Chondrocyte (in vitro differentiated cells): ENCODE measurements at regions not wholly inside any gene's neighbourhood (a gene's known extent, or its start where the extent isn't known, plus 50 kb on each side); places are given as distances from the start of the nearest gene placed in this dataset.

Experiments used
- DNase-seq: peaks from one replicate; pipeline ENCODE4 v3.0.0; 2021; ENCODE audit warnings: mixed read lengths, low spot score
- H3K27ac Mint-ChIP-seq: one replicate; pipeline ENCODE4 v1.8.0; 2021; ENCODE audit warnings: mild to moderate bottlenecking, moderate library complexity, mixed read lengths; ENCODE audit not compliant: unreplicated experiment
- H3K27me3 Mint-ChIP-seq: 2 replicates; pipeline ENCODE4 v1.8.0; 2021; ENCODE audit warnings: low read depth, mixed read lengths
- H3K36me3 Mint-ChIP-seq: 2 replicates; pipeline ENCODE4 v1.8.0; 2021; ENCODE audit warnings: low read depth, mixed read lengths
- H3K4me1 Mint-ChIP-seq: 2 replicates; pipeline ENCODE4 v1.8.0; 2021; ENCODE audit warnings: low read depth, mild to moderate bottlenecking, mixed read lengths
- H3K4me3 Mint-ChIP-seq: one replicate; pipeline ENCODE4 v1.8.0; 2021; ENCODE audit warnings: mild to moderate bottlenecking, moderate library complexity, mixed read lengths; ENCODE audit not compliant: unreplicated experiment
- H3K9me3 Mint-ChIP-seq: 2 replicates; pipeline ENCODE4 v1.8.0; 2021; ENCODE audit warnings: low read depth, mixed read lengths
- TF ChIP-seq, protein P1 (sequence below): fragments of 200-600 bp; sonication (generic); IDR thresholded peaks from 2 replicates; pipeline ENCODE4 v1.5.0; 2021; ENCODE audit warnings: antibody characterized with exemption, mild to moderate bottlenecking, moderate library complexity

DNA sequence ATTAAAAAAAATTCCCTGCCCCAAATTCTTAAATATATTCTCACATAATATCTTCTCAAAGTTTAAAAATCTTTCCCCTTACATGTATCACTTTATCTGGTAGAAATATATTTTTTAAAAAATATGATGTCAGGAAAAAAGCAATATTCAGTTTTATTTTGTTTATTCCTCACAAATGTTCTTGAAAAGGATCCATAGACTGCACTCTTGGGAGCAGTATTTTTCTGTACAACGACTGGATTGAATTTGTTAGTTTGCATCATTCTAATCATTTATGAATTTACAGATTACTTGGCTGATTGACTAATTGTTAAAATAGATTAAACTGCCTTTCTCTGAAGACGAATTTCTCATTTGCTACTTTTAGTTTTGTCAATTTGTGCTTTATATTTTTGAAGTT, 468.1 kb upstream of the NOVA1 start:
- DNase-seq, result no peak
- Mint-ChIP-seq H3K36me3 (no peaks in the 10 kb centered on the region), H3K27ac (no peak overlapping the region), H3K27me3 (peaks cover 2% of the 10 kb centered on the region), H3K4me3 (no peak overlapping the region), H3K9me3 (no peaks in the 10 kb centered on the region), H3K4me1 (no peaks in the 10 kb centered on the region)
- TF ChIP-seq, protein P1, sequence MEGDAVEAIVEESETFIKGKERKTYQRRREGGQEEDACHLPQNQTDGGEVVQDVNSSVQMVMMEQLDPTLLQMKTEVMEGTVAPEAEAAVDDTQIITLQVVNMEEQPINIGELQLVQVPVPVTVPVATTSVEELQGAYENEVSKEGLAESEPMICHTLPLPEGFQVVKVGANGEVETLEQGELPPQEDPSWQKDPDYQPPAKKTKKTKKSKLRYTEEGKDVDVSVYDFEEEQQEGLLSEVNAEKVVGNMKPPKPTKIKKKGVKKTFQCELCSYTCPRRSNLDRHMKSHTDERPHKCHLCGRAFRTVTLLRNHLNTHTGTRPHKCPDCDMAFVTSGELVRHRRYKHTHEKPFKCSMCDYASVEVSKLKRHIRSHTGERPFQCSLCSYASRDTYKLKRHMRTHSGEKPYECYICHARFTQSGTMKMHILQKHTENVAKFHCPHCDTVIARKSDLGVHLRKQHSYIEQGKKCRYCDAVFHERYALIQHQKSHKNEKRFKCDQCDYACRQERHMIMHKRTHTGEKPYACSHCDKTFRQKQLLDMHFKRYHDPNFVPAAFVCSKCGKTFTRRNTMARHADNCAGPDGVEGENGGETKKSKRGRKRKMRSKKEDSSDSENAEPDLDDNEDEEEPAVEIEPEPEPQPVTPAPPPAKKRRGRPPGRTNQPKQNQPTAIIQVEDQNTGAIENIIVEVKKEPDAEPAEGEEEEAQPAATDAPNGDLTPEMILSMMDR, result no peak

DNA sequence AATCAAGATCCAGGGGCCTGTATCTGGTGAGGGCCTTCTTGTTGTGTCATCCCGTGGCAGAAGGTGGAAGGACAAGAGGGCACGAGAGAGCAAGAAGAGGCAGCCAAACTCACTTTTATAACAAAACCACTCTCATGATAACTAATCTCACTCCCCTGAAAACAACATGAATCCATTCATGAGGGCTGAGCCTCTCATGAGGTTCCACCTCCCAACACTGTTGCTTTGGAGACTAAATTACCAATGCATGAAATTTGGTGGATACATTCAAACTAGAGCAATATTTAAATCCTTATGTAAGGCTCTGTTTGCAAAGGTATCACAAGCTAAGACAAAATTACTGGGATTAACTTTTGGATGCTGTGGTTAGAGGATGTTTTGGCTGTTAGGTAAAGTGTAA, 470.1 kb upstream of the NOVA1 start:
- H3K4me1 Mint-ChIP-seq, result no peaks in the 10 kb centered on the region
- H3K27ac Mint-ChIP-seq, result no peak overlapping the region
- no peaks in the 10 kb centered on the region for H3K27me3 Mint-ChIP-seq
- TF ChIP-seq, protein P1, result no peak
- no peaks in the 10 kb centered on the region for H3K9me3 Mint-ChIP-seq
- no peak for DNase-seq
- H3K4me3 Mint-ChIP-seq, result no peak overlapping the region
- no peaks in the 10 kb centered on the region for H3K36me3 Mint-ChIP-seq

DNA sequence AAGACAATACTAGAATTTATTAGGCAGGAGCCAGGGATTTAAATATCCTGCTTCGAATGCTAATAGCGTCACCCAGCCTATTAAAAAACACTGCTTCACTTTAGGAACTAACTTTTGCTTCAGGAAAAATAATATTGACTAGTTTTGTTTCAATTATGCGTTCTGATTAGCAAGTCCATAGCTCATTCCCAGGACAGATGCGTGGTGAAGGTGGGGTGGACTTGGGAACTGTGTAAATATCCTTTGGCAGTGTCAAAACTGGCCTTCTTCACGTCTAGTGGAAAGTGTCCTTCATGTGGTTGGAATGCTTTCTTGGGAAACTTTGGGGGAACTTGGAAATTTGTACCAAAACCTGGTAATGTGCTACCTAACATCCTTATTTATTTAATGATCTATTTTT, 474.8 kb upstream of the NOVA1 start:
- Mint-ChIP-seq H3K27ac (no peak overlapping the region), H3K4me1 (no peaks in the 10 kb centered on the region), H3K4me3 (no peak overlapping the region), H3K36me3 (no peaks in the 10 kb centered on the region), H3K27me3 (no peaks in the 10 kb centered on the region), H3K9me3 (no peaks in the 10 kb centered on the region)
- TF ChIP-seq, protein P1, result no peak
- DNase-seq, result no peak

DNA sequence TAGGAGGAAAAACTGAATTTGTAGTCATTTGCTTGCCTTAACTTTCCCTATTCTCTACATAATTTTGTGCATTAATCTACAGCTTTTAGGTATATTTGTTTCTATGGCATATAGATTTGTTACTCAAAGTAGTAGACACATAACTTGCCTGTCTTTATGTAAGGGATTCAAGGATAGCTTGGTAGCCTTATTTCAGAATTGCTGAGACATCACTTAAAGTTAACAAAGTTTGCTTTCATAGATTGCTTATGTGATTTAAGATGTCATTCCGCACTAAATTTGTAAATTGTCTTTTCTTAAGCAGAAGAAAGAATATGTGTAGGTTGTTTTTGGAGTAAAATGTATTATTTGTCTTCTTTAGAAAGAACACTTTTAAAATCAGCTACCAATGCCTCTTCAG, 477.7 kb upstream of the NOVA1 start:
- no peaks in the 10 kb centered on the region for H3K9me3 Mint-ChIP-seq
- H3K4me3 Mint-ChIP-seq, result no peak overlapping the region
- H3K27me3 Mint-ChIP-seq, result no peaks in the 10 kb centered on the region
- DNase-seq, result no peak
- no peak overlapping the region for H3K27ac Mint-ChIP-seq
- no peaks in the 10 kb centered on the region for H3K36me3 Mint-ChIP-seq
- H3K4me1 Mint-ChIP-seq, result no peaks in the 10 kb centered on the region
- TF ChIP-seq, protein P1, result no peak

DNA sequence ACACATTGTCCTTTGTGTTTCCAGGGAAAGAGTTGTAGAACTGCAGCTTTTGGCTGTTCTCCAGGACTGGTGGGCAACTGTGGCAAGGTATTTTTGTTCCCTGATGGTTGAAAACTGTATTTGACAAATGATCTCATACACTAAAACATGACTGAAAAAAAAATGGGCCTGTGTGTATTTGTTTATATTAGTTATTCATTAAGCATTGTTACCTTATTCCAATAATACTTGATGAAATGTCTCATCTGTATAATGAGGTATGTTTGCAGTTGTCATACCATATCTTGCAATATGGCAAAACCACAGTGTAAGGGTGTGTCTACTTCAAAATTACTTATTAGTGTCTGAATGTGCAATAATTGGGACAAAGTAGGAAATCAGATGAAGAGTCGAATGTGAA, 479.4 kb upstream of the NOVA1 start:
- no peaks in the 10 kb centered on the region for H3K4me1 Mint-ChIP-seq
- TF ChIP-seq, protein P1, result no peak
- DNase-seq, result no peak
- no peak overlapping the region for H3K4me3 Mint-ChIP-seq
- no peak overlapping the region for H3K27ac Mint-ChIP-seq
- no peaks in the 10 kb centered on the region for H3K36me3 Mint-ChIP-seq
- no peaks in the 10 kb centered on the region for H3K27me3 Mint-ChIP-seq
- H3K9me3 Mint-ChIP-seq, result peaks cover 3% of the 10 kb centered on the region
